Astrocyte (in vitro differentiated cells and primary cell): ENCODE measurements at regions not wholly inside any gene's neighbourhood (a gene's known extent, or its start where the extent isn't known, plus 50 kb on each side); places are given as distances from the start of the nearest gene placed in this dataset.
"Not testable (repeated sequence)": the region's sequence is repeated elsewhere in the genome, so short reads cannot be mapped to it uniquely, and the experiment has no call there.

Source experiments
- DNase-seq: peaks from one replicate; pipeline ENCODE4 v3.0.0-alpha.2; 2010; ENCODE audit warnings: low read depth
- FAIRE-seq: peaks from 2 replicates; lab custom pipeline; 2011; peaks lifted over from hg19 to GRCh38; lab: Jason Lieb, UNC
- H2AFZ ChIP-seq: 2 replicates; pipeline ENCODE4 v1.6.0; 2012; ENCODE audit warnings: low read depth, low read length, inconsistent platforms
- H3K27ac ChIP-seq: 2 replicates; pipeline ENCODE4 v1.5.1; 2011; ENCODE audit warnings: low read depth, low read length, inconsistent platforms
- H3K27me3 ChIP-seq: 2 replicates; pipeline ENCODE4 v1.6.0; 2011; ENCODE audit warnings: low read length, inconsistent platforms; ENCODE audit not compliant: insufficient read depth
- H3K36me3 ChIP-seq: 2 replicates; pipeline ENCODE4 v1.5.1; 2011; ENCODE audit warnings: low read length, inconsistent platforms; ENCODE audit not compliant: insufficient read depth
- H3K4me1 ChIP-seq: 2 replicates; pipeline ENCODE4 v1.5.1; 2011; ENCODE audit warnings: low read length, inconsistent platforms; ENCODE audit not compliant: insufficient read depth
- H3K4me2 ChIP-seq: 2 replicates; pipeline ENCODE4 v1.6.0; 2012; ENCODE audit warnings: low read length, inconsistent platforms
- H3K4me3 ChIP-seq: 2 replicates; pipeline ENCODE4 v1.5.1; 2011; ENCODE audit warnings: low read depth, mild to moderate bottlenecking, low read length, inconsistent platforms; ENCODE audit not compliant: insufficient read depth
- H3K79me2 ChIP-seq: 2 replicates; pipeline ENCODE4 v1.6.0; 2012; ENCODE audit warnings: mild to moderate bottlenecking, low read length, inconsistent platforms; ENCODE audit not compliant: insufficient read depth
- H3K9ac ChIP-seq: 2 replicates; pipeline ENCODE4 v1.6.0; 2012; ENCODE audit warnings: mild to moderate bottlenecking, low read length, inconsistent platforms
- H3K9me3 ChIP-seq: 2 replicates; pipeline ENCODE4 v1.5.1; 2012; ENCODE audit warnings: low read depth, mild to moderate bottlenecking, low read length, inconsistent platforms; ENCODE audit not compliant: insufficient read depth
- H4K20me1 ChIP-seq: 2 replicates; pipeline ENCODE4 v1.6.0; 2012; ENCODE audit warnings: low read length, inconsistent platforms; ENCODE audit not compliant: insufficient read depth
- H3K27ac Mint-ChIP-seq: one replicate; pipeline ENCODE4 v1.8.0; 2021; ENCODE audit warnings: mild to moderate bottlenecking, mixed read lengths; ENCODE audit not compliant: unreplicated experiment
- H3K27me3 Mint-ChIP-seq: one replicate; pipeline ENCODE4 v1.8.0; 2021; ENCODE audit warnings: low read depth, mixed read lengths; ENCODE audit not compliant: unreplicated experiment
- H3K36me3 Mint-ChIP-seq: one replicate; pipeline ENCODE4 v1.8.0; 2021; ENCODE audit warnings: low read depth, mixed read lengths; ENCODE audit not compliant: unreplicated experiment
- H3K4me1 Mint-ChIP-seq: one replicate; pipeline ENCODE4 v1.8.0; 2021; ENCODE audit warnings: low read depth, mixed read lengths; ENCODE audit not compliant: unreplicated experiment
- H3K4me3 Mint-ChIP-seq: one replicate; pipeline ENCODE4 v1.8.0; 2021; ENCODE audit warnings: mild to moderate bottlenecking, moderate library complexity, mixed read lengths; ENCODE audit not compliant: unreplicated experiment
- H3K9me3 Mint-ChIP-seq: one replicate; pipeline ENCODE4 v1.8.0; 2021; ENCODE audit warnings: mild to moderate bottlenecking, mixed read lengths; ENCODE audit not compliant: unreplicated experiment
- CTCF ChIP-seq: IDR thresholded peaks from 2 replicates; pipeline ENCODE4 v1.5.1; 2011; ENCODE audit warnings: low read depth, mild to moderate bottlenecking, inconsistent platforms, low read length, moderate library complexity; ENCODE audit not compliant: insufficient read depth
- EZH2 ChIP-seq: IDR thresholded peaks from 2 replicates; pipeline ENCODE4 v1.6.1; 2012; ENCODE audit warnings: mild to moderate bottlenecking, low read length, inconsistent platforms; ENCODE audit not compliant: insufficient read depth

- Mint-ChIP-seq H3K27me3 (peaks cover 46% of the 10 kb centered on the region), H3K4me3 (no peak overlapping the region), H3K36me3 (no peaks in the 10 kb centered on the region), H3K9me3 (peaks cover 5% of the 10 kb centered on the region), H3K4me1 (peaks cover 11% of the 10 kb centered on the region), H3K27ac (no peak overlapping the region)
- H3K27ac ChIP-seq, result no peak overlapping the region
- TF ChIP-seq CTCF (no peak), EZH2 (no peak)
- H3K9ac ChIP-seq, result no peak overlapping the region
- H3K79me2 ChIP-seq, result no peaks in the 10 kb centered on the region
- no peaks in the 10 kb centered on the region for H3K9me3 ChIP-seq
- no peaks in the 10 kb centered on the region for H3K4me1 ChIP-seq
- H3K36me3 ChIP-seq, result no peaks in the 10 kb centered on the region
- H2AFZ ChIP-seq, result no peak overlapping the region
- no peak overlapping the region for H3K4me3 ChIP-seq
- FAIRE-seq (no peak), DNase-seq (no peak)
- H3K27me3 ChIP-seq, result peaks cover 34% of the 10 kb centered on the region
- no peak overlapping the region for H3K4me2 ChIP-seq
- H4K20me1 ChIP-seq, result no peaks in the 10 kb centered on the region
Measured at GRCh38 chr3:198112031-198112430, 152.0 kb downstream of the LMLN start.

GRCh38 chr3:198113206-198114053, 153.4 kb downstream of the LMLN start:
- TF ChIP-seq CTCF (no peak), EZH2 (peak; percentile 84)
- Histone ChIP-seq H3K9ac (peak overlapping the region; percentile 32), H3K79me2 (no peaks in the 10 kb centered on the region), H3K27ac (no peak overlapping the region), H2AFZ (peak overlapping the region; percentile 48), H3K4me1 (no peaks in the 10 kb centered on the region), H3K36me3 (no peaks in the 10 kb centered on the region), H4K20me1 (no peaks in the 10 kb centered on the region), H3K4me2 (peak overlapping the region; percentile 74), H3K4me3 (peak overlapping the region; percentile 9), H3K9me3 (no peaks in the 10 kb centered on the region), H3K27me3 (peaks cover 30% of the 10 kb centered on the region)
- Mint-ChIP-seq H3K27me3 (peaks cover 58% of the 10 kb centered on the region), H3K36me3 (no peaks in the 10 kb centered on the region), H3K4me1 (peaks cover 5% of the 10 kb centered on the region), H3K4me3 (peak overlapping the region; percentile 74), H3K9me3 (peaks cover 5% of the 10 kb centered on the region), H3K27ac (no peak overlapping the region)
- DNase-seq, result no peak
- FAIRE-seq, result no peak

- H3K27ac Mint-ChIP-seq, FAIRE-seq, H2AFZ ChIP-seq, H3K4me1 Mint-ChIP-seq, H3K36me3 ChIP-seq, H3K36me3 Mint-ChIP-seq, H3K9me3 Mint-ChIP-seq, H4K20me1 ChIP-seq, H3K4me1 ChIP-seq, H3K4me3 Mint-ChIP-seq, H3K27ac ChIP-seq, H3K4me3 ChIP-seq, H3K9ac ChIP-seq, H3K4me2 ChIP-seq, H3K9me3 ChIP-seq, H3K79me2 ChIP-seq, DNase-seq: not testable (repeated sequence)
- H3K27me3 Mint-ChIP-seq, result peaks cover 68% of the 10 kb centered on the region
- H3K27me3 ChIP-seq, result peaks cover 30% of the 10 kb centered on the region
Measured at GRCh38 chr3:198114516-198114915, 154.5 kb downstream of the LMLN start.

- not testable (repeated sequence) for H3K79me2 ChIP-seq, H3K27ac ChIP-seq, FAIRE-seq, H3K9me3 ChIP-seq, H3K36me3 ChIP-seq, H3K9me3 Mint-ChIP-seq, H3K27me3 ChIP-seq, H3K4me3 ChIP-seq, H3K4me2 ChIP-seq, H3K27ac Mint-ChIP-seq, DNase-seq, H3K4me1 ChIP-seq, H4K20me1 ChIP-seq, H3K4me3 Mint-ChIP-seq, H3K9ac ChIP-seq, H3K36me3 Mint-ChIP-seq, H2AFZ ChIP-seq, H3K4me1 Mint-ChIP-seq
- H3K27me3 Mint-ChIP-seq, result peaks cover 37% of the 10 kb centered on the region
Measured at GRCh38 chr3:198122184-198122583, 162.2 kb downstream of the LMLN start.
